ENCODE measurements at regions not wholly inside any gene's neighbourhood (a gene's known extent, or its start where the extent isn't known, plus 50 kb on each side); places are given as distances from the start of the nearest gene placed in this dataset.

DNA sequence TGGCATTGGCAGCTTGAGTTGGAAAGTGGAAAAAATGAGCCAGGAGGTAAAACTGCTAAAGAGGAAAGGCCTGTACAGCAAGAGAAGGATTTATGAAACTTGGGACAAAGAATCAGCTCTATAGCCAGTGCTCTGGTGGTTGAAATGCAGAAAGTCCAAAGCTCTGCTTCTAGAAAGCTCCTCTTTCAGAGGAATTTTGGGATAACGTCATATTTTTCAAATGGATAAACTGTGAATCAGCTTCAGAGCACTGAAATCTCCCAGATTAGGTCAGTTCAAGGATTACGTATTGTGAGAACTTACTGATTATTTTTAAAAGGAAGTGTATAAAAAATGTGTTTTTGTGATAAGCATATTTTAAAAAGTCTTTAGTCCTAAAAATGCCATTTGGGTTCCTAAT is 203.1 kb upstream of the CNOT2 start:
- no peaks in the 10 kb centered on the region for H3K9me3 Mint-ChIP-seq
- H3K4me1 Mint-ChIP-seq, result no peaks in the 10 kb centered on the region
- ChIA-PET POLR2A (ENCODE audit: partially characterized antibody) (no interaction called here), CTCF (ENCODE audit: partially characterized antibody) (no interaction called here)
- H3K4me3 ChIP-seq (ENCODE audit: low read length in 2 of 2), result no peak overlapping the region
- H3K4me3 Mint-ChIP-seq, result no peak overlapping the region
- H3K27ac Mint-ChIP-seq, result no peak overlapping the region
- H3K36me3 Mint-ChIP-seq, result no peaks in the 10 kb centered on the region
- H3K36me3 ChIP-seq (ENCODE audit: insufficient read depth, low read length), result no peaks in the 10 kb centered on the region
- no peaks in the 10 kb centered on the region for H3K27me3 Mint-ChIP-seq
- H3K27me3 ChIP-seq (ENCODE audit: insufficient read depth, low read length), result no peaks in the 10 kb centered on the region
- H3K9me3 ChIP-seq (ENCODE audit: control insufficient read depth in 1 of 2, low read length in 2 of 2), result no peaks in the 10 kb centered on the region
- intact Hi-C loops (cut with micrococcal nuclease), result no loop called here
- H3K27ac ChIP-seq (ENCODE audit: low read depth, low read length), result no peak overlapping the region
- DNase-seq, result no peak
- no peaks in the 10 kb centered on the region for H3K4me1 ChIP-seq (ENCODE audit: insufficient read depth, low read length)

- Histone ChIP-seq H3K9me3 (ENCODE audit: control insufficient read depth in 1 of 2, low read length in 2 of 2) (no peaks in the 10 kb centered on the region), H3K4me3 (ENCODE audit: low read length in 2 of 2) (no peak overlapping the region), H3K27ac (ENCODE audit: low read depth, low read length) (no peak overlapping the region), H3K27me3 (ENCODE audit: insufficient read depth, low read length) (no peaks in the 10 kb centered on the region), H3K36me3 (ENCODE audit: insufficient read depth, low read length) (no peaks in the 10 kb centered on the region), H3K4me1 (ENCODE audit: insufficient read depth, low read length) (no peaks in the 10 kb centered on the region)
- Mint-ChIP-seq H3K27ac (no peak overlapping the region), H3K4me3 (no peak overlapping the region), H3K36me3 (no peaks in the 10 kb centered on the region), H3K4me1 (no peaks in the 10 kb centered on the region), H3K9me3 (no peaks in the 10 kb centered on the region), H3K27me3 (peaks cover 0 to 2% of the 10 kb centered on the region in 2 donors)
- CTCF ChIA-PET (ENCODE audit: partially characterized antibody), result no interaction called here
- intact Hi-C loops (cut with micrococcal nuclease), result no loop called here
- POLR2A ChIA-PET (ENCODE audit: partially characterized antibody), result no interaction called here
- no peak for DNase-seq
Observed at GRCh38 chr12:70042675-70043074, 200.6 kb upstream of the CNOT2 start.

DNA sequence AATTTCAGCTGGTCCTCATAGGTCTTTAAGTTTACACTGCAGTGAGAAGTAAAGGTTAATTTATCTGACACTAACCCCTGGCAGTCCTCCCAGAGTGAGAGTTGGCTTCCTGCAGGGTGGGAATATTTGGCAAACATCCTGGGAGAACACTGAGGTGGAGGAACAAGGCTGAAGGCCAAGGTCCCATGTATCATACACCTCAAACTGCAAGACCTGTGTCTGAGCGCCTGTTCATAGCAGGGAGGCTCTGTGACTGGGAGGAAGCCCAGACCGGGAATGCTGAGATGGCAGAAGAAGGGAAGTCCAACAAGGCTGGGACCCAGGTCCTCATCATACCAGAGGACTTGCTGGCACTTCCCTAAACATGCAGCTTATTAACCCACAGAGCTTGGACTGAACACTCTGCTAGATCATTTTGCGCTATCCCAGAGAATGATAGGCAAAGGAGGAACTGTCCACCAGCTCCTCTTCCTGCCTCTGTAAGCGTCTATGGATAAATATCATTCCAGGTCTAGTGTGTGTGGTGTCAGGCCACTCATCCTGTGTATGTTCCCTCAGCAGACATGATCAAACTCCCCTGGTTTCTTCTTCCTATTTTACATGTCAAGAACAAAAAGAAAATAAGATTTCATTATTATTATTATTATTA is 199.6 kb upstream of the CNOT2 start:
- Histone ChIP-seq H3K4me3 (ENCODE audit: low read length in 2 of 2) (no peak overlapping the region), H3K36me3 (ENCODE audit: insufficient read depth, low read length) (no peaks in the 10 kb centered on the region), H3K9me3 (ENCODE audit: control insufficient read depth in 1 of 2, low read length in 2 of 2) (no peaks in the 10 kb centered on the region), H3K27me3 (ENCODE audit: insufficient read depth, low read length) (no peaks in the 10 kb centered on the region), H3K27ac (ENCODE audit: low read depth, low read length) (no peak overlapping the region), H3K4me1 (ENCODE audit: insufficient read depth, low read length) (no peaks in the 10 kb centered on the region)
- no peak for DNase-seq
- ChIA-PET CTCF (ENCODE audit: partially characterized antibody) (no interaction called here), POLR2A (ENCODE audit: partially characterized antibody) (no interaction called here)
- H3K36me3 Mint-ChIP-seq, result no peaks in the 10 kb centered on the region
- H3K4me1 Mint-ChIP-seq, result no peaks in the 10 kb centered on the region
- H3K9me3 Mint-ChIP-seq, result no peaks in the 10 kb centered on the region
- no peak overlapping the region for H3K4me3 Mint-ChIP-seq
- H3K27ac Mint-ChIP-seq, result no peak overlapping the region
- intact Hi-C loops (cut with micrococcal nuclease), result no loop called here
- peaks cover 0 to 2% of the 10 kb centered on the region in 2 donors for H3K27me3 Mint-ChIP-seq

DNA sequence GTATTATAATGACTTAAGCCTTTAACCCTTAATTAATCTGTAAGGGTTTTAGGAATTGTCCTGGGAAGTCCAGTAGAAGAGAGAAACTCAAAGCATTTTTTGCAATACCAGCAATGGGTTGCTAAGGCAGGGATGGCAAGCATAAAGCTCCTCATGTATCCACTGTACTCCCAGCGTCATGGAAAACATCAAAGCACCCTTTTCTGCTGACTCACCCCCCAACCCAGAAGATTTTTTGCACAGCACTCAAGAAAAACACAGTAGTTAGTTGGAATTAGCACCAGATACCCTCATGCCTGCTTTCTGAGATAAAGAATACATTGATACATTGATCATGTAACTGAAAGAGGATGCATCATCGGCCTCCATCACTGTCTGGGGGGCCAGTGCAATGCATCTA is 199.1 kb upstream of the CNOT2 start:
- Mint-ChIP-seq H3K27ac (no peak overlapping the region), H3K27me3 (peaks cover 0 to 2% of the 10 kb centered on the region in 2 donors)
- intact Hi-C loops (cut with micrococcal nuclease), result no loop called here

DNA sequence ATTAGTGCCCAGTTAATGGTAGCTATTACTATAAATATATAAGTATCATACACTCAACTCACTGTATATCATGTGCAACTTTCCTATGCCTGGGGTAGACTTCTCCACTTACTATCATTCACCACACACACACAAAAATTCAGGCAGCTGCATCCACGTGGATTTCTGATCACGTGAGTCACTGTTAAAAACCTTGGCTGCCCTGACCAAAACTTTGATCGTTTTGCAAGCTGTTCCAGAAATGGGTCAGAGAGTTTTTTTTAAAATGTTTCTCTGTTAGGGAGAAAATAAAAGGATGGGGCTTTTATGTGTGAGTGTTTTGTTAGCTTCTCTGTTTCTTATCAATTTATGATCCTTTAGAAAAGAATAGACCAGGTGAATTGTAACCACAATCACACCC is 198.2 kb upstream of the CNOT2 start:
- H3K27me3 Mint-ChIP-seq, result peaks cover 0 to 2% of the 10 kb centered on the region in 2 donors
- Histone ChIP-seq H3K4me1 (ENCODE audit: insufficient read depth, low read length) (no peaks in the 10 kb centered on the region), H3K27ac (ENCODE audit: low read depth, low read length) (no peak overlapping the region), H3K36me3 (ENCODE audit: insufficient read depth, low read length) (no peaks in the 10 kb centered on the region), H3K4me3 (ENCODE audit: low read length in 2 of 2) (no peak overlapping the region), H3K27me3 (ENCODE audit: insufficient read depth, low read length) (no peaks in the 10 kb centered on the region), H3K9me3 (ENCODE audit: control insufficient read depth in 1 of 2, low read length in 2 of 2) (no peaks in the 10 kb centered on the region)
- POLR2A ChIA-PET (ENCODE audit: partially characterized antibody), result no interaction called here
- CTCF ChIA-PET (ENCODE audit: partially characterized antibody), result interaction anchor here (0.8 kb wide), 1 partner anchor 14 kb away, joined by 3 read pairs; no protein-coding TSS in a partner anchor
- no peak for DNase-seq
- H3K4me1 Mint-ChIP-seq, result peaks cover 0 to 2% (median under 1%) of the 10 kb centered on the region in 4 donors
- no peak overlapping the region for H3K4me3 Mint-ChIP-seq
- no peaks in the 10 kb centered on the region for H3K9me3 Mint-ChIP-seq
- no peaks in the 10 kb centered on the region for H3K36me3 Mint-ChIP-seq
- H3K27ac Mint-ChIP-seq, result no peak overlapping the region
- intact Hi-C loops (cut with micrococcal nuclease), result no loop called here

More for the DNA sequence above, 199.1 kb upstream of the CNOT2 start:
- Mint-ChIP-seq H3K4me3 (no peak overlapping the region), H3K36me3 (no peaks in the 10 kb centered on the region), H3K4me1 (no peaks in the 10 kb centered on the region), H3K9me3 (no peaks in the 10 kb centered on the region)
- H3K36me3 ChIP-seq (ENCODE audit: insufficient read depth, low read length), result no peaks in the 10 kb centered on the region
- H3K9me3 ChIP-seq (ENCODE audit: control insufficient read depth in 1 of 2, low read length in 2 of 2), result no peaks in the 10 kb centered on the region
- ChIA-PET CTCF (ENCODE audit: partially characterized antibody) (no interaction called here), POLR2A (ENCODE audit: partially characterized antibody) (no interaction called here)
- H3K27me3 ChIP-seq (ENCODE audit: insufficient read depth, low read length), result no peaks in the 10 kb centered on the region
- H3K4me3 ChIP-seq (ENCODE audit: low read length in 2 of 2), result no peak overlapping the region
- H3K4me1 ChIP-seq (ENCODE audit: insufficient read depth, low read length), result no peaks in the 10 kb centered on the region
- no peak for DNase-seq
- no peak overlapping the region for H3K27ac ChIP-seq (ENCODE audit: low read depth, low read length)

DNA sequence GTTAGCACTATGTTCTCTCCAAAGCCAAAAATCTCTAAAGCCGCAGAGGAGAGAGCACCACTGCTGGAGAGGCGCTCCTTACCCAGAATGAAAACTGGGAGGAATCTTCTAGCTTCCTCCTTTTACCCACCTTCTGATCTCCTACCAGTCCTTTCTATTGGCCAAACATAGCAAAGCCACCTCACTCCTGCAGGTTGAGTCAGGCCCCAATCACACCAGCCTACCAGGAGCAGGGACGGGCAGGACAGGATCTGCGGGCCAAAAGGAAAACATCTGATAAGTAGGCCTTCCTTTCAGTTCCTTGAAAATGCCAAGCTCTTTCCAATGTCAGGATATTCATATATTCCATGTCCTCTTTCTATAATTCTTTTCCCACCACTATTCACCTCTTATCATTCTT is 197.7 kb upstream of the CNOT2 start:
- ChIA-PET CTCF (ENCODE audit: partially characterized antibody) (interaction anchor here (0.8 kb wide), 1 partner anchor 14 kb away, joined by 3 read pairs; no protein-coding TSS in a partner anchor), POLR2A (ENCODE audit: partially characterized antibody) (no interaction called here)
- Histone ChIP-seq H3K4me3 (ENCODE audit: low read length in 2 of 2) (no peak overlapping the region), H3K9me3 (ENCODE audit: control insufficient read depth in 1 of 2, low read length in 2 of 2) (no peaks in the 10 kb centered on the region), H3K4me1 (ENCODE audit: insufficient read depth, low read length) (no peaks in the 10 kb centered on the region), H3K27me3 (ENCODE audit: insufficient read depth, low read length) (no peaks in the 10 kb centered on the region), H3K27ac (ENCODE audit: low read depth, low read length) (no peak overlapping the region), H3K36me3 (ENCODE audit: insufficient read depth, low read length) (no peaks in the 10 kb centered on the region)
- Mint-ChIP-seq H3K9me3 (no peaks in the 10 kb centered on the region), H3K4me3 (no peak overlapping the region), H3K4me1 (peaks cover 0 to 2% (median under 1%) of the 10 kb centered on the region in 4 donors), H3K27me3 (peaks cover 0 to 2% of the 10 kb centered on the region in 2 donors), H3K36me3 (no peaks in the 10 kb centered on the region), H3K27ac (no peak overlapping the region)
- intact Hi-C loops (cut with micrococcal nuclease), result no loop called here
- DNase-seq, result no peak

DNA sequence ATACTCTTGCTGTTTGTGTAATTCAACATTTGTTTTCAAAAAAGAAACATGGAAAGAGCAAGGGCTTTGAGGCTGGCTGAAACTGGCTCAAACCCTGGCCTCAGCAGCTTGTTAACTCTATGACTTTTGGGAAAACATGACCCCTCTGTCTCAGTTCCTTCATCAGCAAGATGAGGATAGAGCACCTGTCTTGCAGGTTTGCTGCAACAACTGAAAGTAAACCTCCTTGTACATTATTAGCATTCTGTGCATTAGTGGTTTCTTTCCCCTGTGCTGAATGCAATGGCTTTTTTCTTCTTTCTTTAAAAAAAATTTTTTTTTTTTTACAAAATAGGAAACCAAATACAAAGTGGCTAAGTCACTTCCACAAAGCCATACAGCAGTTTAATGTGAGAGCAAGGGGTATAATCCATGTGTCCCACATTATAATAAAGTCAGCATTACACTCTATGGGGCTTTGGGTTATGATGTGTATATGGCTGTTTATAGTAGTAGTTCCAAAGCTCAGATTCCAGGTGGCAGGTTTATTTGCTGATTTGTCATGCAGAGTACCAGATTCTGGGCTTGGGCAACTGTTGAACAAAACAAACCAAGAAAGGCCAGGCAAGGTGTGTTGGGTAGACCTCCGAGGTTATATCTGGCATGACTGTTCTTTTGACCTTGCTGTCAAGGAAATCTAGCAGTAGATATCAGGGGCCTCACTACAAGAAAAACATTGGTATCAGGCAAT is 194.5 kb upstream of the CNOT2 start:
- H3K27me3 Mint-ChIP-seq, result peaks cover 0 to 5% of the 10 kb centered on the region in 2 donors
- no peaks in the 10 kb centered on the region for H3K27me3 ChIP-seq (ENCODE audit: insufficient read depth, low read length)
- no peak overlapping the region for H3K27ac Mint-ChIP-seq
- no peak overlapping the region for H3K4me3 ChIP-seq (ENCODE audit: low read length in 2 of 2)
- intact Hi-C loops (cut with micrococcal nuclease), result no loop called here
- POLR2A ChIA-PET (ENCODE audit: partially characterized antibody), result no interaction called here
- no peaks in the 10 kb centered on the region for H3K4me1 ChIP-seq (ENCODE audit: insufficient read depth, low read length)
- no peak overlapping the region for H3K4me3 Mint-ChIP-seq
- CTCF ChIA-PET (ENCODE audit: partially characterized antibody), result no interaction called here
- peaks cover 0 to 2% (median under 1%) of the 10 kb centered on the region in 4 donors for H3K4me1 Mint-ChIP-seq
- no peaks in the 10 kb centered on the region for H3K9me3 ChIP-seq (ENCODE audit: control insufficient read depth in 1 of 2, low read length in 2 of 2)
- H3K9me3 Mint-ChIP-seq, result no peaks in the 10 kb centered on the region
- no peaks in the 10 kb centered on the region for H3K36me3 ChIP-seq (ENCODE audit: insufficient read depth, low read length)
- no peak overlapping the region for H3K27ac ChIP-seq (ENCODE audit: low read depth, low read length)
- no peaks in the 10 kb centered on the region for H3K36me3 Mint-ChIP-seq
- DNase-seq, result no peak
